ENCODE measurements at regions not wholly inside any gene's neighbourhood (a gene's known extent, or its start where the extent isn't known, plus 50 kb on each side); places are given as distances from the start of the nearest gene placed in this dataset.

GRCh38 chr6:16069222-16069621 is 59.7 kb upstream of the MYLIP start:
- ATAC-seq (peak; percentile 58), DNase-seq (ENCODE audit: low spot score) (peak; percentile 11)
- Mint-ChIP-seq H3K27me3 (ENCODE audit: insufficient read depth, low read depth, poor library complexity) (peaks cover 8% of the 10 kb centered on the region), H3K9me3 (no peaks in the 10 kb centered on the region; the same call in 2 of the 3 replicates), H3K36me3 (ENCODE audit: low read depth) (no peaks in the 10 kb centered on the region), H3K4me1 (peaks cover 9% of the 10 kb centered on the region), H3K4me3 (no peak overlapping the region), H3K27ac (no peak overlapping the region)
- no peaks in the 10 kb centered on the region for H4K20me1 ChIP-seq (replicated peaks; ENCODE audit: insufficient read depth)
- H3K27me3 ChIP-seq (ENCODE audit: insufficient read depth): no peaks in the 10 kb centered on the region
- no peak overlapping the region for H3K4me3 ChIP-seq
- no peaks in the 10 kb centered on the region for H3K79me2 ChIP-seq (replicated peaks; ENCODE audit: insufficient read depth)
- H2AFZ ChIP-seq: no peak overlapping the region; the same call in 1 of the 2 replicates
- H3K36me3 ChIP-seq (ENCODE audit: insufficient read depth): no peaks in the 10 kb centered on the region
- H3F3A ChIP-seq (replicated peaks; ENCODE audit: low read depth): 0 out of 2 replicates have a peak, but pooled peaks cover 5% of the 10 kb centered on the region
- H3K4me1 ChIP-seq (ENCODE audit: insufficient read depth): peaks cover 3% of the 10 kb centered on the region
- no peak overlapping the region for H3K4me2 ChIP-seq
- H3K9me2 ChIP-seq (ENCODE audit: insufficient read depth): peaks cover 10% of the 10 kb centered on the region; the same call in 1 of the 2 replicates
- TF ChIP-seq CREB1 (CRISPR knock-in tag; IDR thresholded peaks at IDR 0.05; ENCODE audit: low read depth) (no peak), JUNB (IDR thresholded peaks at IDR 0.05; ENCODE audit: unreplicated experiment) (no peak), CTCF (conservative IDR thresholded peaks at IDR 0.05; ENCODE audit: low read depth in 2 of 2) (no peak)
- H3K27ac ChIP-seq (ENCODE audit: low read depth): no peak overlapping the region

DNA sequence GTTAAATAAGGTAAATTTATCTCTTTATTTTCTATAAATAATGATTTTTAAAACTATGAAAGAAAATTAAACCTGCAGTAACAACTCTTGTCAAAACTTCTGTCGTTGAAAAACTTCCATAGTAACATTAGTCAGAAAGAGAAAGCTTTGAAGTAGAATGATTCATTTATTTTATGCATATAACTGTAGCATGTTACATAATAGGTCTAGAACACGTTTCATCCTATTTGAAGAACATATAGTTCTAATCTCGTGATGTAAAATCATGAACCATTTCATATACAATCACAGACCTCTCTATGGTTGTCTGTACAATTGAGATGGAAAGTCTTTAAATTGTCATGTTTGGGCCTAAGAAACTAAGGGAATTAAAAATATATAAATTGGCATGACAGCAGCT is 61.3 kb upstream of the MYLIP start:
- H3K27me3 Mint-ChIP-seq (ENCODE audit: insufficient read depth, low read depth, poor library complexity): peaks cover 8% of the 10 kb centered on the region
- no peak overlapping the region for H3K27ac Mint-ChIP-seq
- Histone ChIP-seq H3K9me2 (ENCODE audit: insufficient read depth) (peaks cover 5% of the 10 kb centered on the region; the same call in 1 of the 2 replicates), H3K79me2 (replicated peaks; ENCODE audit: insufficient read depth) (no peaks in the 10 kb centered on the region), H2AFZ (no peak overlapping the region), H3F3A (replicated peaks; ENCODE audit: low read depth) (0 out of 2 replicates have a peak, but pooled peaks cover 5% of the 10 kb centered on the region), H3K4me2 (no peak overlapping the region), H4K20me1 (replicated peaks; ENCODE audit: insufficient read depth) (no peaks in the 10 kb centered on the region), H3K4me3 (no peak overlapping the region), H3K36me3 (ENCODE audit: insufficient read depth) (no peaks in the 10 kb centered on the region), H3K4me1 (ENCODE audit: insufficient read depth) (peaks cover 16% of the 10 kb centered on the region), H3K27me3 (ENCODE audit: insufficient read depth) (no peaks in the 10 kb centered on the region), H3K27ac (ENCODE audit: low read depth) (no peak overlapping the region)
- no peaks in the 10 kb centered on the region; the same call in 2 of the 3 replicates for H3K9me3 Mint-ChIP-seq
- peaks cover 22% of the 10 kb centered on the region for H3K4me1 Mint-ChIP-seq
- TF ChIP-seq, protein P1, sequence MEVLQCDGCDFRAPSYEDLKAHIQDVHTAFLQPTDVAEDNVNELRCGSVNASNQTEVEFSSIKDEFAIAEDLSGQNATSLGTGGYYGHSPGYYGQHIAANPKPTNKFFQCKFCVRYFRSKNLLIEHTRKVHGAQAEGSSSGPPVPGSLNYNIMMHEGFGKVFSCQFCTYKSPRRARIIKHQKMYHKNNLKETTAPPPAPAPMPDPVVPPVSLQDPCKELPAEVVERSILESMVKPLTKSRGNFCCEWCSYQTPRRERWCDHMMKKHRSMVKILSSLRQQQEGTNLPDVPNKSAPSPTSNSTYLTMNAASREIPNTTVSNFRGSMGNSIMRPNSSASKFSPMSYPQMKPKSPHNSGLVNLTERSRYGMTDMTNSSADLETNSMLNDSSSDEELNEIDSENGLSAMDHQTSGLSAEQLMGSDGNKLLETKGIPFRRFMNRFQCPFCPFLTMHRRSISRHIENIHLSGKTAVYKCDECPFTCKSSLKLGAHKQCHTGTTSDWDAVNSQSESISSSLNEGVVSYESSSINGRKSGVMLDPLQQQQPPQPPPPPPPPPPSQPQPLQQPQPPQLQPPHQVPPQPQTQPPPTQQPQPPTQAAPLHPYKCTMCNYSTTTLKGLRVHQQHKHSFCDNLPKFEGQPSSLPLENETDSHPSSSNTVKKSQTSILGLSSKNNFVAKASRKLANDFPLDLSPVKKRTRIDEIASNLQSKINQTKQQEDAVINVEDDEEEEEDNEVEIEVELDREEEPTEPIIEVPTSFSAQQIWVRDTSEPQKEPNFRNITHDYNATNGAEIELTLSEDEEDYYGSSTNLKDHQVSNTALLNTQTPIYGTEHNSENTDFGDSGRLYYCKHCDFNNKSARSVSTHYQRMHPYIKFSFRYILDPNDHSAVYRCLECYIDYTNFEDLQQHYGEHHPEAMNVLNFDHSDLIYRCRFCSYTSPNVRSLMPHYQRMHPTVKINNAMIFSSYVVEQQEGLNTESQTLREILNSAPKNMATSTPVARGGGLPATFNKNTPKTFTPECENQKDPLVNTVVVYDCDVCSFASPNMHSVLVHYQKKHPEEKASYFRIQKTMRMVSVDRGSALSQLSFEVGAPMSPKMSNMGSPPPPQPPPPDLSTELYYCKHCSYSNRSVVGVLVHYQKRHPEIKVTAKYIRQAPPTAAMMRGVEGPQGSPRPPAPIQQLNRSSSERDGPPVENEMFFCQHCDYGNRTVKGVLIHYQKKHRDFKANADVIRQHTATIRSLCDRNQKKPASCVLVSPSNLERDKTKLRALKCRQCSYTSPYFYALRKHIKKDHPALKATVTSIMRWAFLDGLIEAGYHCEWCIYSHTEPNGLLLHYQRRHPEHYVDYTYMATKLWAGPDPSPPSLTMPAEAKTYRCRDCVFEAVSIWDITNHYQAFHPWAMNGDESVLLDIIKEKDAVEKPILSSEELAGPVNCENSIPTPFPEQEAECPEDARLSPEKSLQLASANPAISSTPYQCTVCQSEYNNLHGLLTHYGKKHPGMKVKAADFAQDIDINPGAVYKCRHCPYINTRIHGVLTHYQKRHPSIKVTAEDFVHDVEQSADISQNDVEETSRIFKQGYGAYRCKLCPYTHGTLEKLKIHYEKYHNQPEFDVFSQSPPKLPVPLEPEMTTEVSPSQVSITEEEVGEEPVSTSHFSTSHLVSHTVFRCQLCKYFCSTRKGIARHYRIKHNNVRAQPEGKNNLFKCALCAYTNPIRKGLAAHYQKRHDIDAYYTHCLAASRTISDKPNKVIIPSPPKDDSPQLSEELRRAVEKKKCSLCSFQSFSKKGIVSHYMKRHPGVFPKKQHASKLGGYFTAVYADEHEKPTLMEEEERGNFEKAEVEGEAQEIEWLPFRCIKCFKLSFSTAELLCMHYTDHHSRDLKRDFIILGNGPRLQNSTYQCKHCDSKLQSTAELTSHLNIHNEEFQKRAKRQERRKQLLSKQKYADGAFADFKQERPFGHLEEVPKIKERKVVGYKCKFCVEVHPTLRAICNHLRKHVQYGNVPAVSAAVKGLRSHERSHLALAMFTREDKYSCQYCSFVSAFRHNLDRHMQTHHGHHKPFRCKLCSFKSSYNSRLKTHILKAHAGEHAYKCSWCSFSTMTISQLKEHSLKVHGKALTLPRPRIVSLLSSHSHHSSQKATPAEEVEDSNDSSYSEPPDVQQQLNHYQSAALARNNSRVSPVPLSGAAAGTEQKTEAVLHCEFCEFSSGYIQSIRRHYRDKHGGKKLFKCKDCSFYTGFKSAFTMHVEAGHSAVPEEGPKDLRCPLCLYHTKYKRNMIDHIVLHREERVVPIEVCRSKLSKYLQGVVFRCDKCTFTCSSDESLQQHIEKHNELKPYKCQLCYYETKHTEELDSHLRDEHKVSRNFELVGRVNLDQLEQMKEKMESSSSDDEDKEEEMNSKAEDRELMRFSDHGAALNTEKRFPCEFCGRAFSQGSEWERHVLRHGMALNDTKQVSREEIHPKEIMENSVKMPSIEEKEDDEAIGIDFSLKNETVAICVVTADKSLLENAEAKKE (CRISPR knock-in tag; IDR thresholded peaks at IDR 0.05): no peak
- TF ChIP-seq EZH2 (IDR thresholded peaks at IDR 0.05; ENCODE audit: low read depth, unreplicated experiment) (no peak), ZNF331 (CRISPR knock-in tag; IDR thresholded peaks at IDR 0.05; ENCODE audit: low read depth) (no peak), CTCF (conservative IDR thresholded peaks at IDR 0.05; ENCODE audit: low read depth in 2 of 2) (no peak), POLR2AphosphoS5 (IDR thresholded peaks at IDR 0.05; ENCODE audit: low read depth) (no peak)
- no peak overlapping the region for H3K4me3 Mint-ChIP-seq
- no peak for ATAC-seq
- no peak for DNase-seq (ENCODE audit: low spot score)
- no peaks in the 10 kb centered on the region for H3K36me3 Mint-ChIP-seq (ENCODE audit: low read depth)
